ENCODE measurements at regions not wholly inside any gene's neighbourhood (a gene's known extent, or its start where the extent isn't known, plus 50 kb on each side); places are given as distances from the start of the nearest gene placed in this dataset.

DNA sequence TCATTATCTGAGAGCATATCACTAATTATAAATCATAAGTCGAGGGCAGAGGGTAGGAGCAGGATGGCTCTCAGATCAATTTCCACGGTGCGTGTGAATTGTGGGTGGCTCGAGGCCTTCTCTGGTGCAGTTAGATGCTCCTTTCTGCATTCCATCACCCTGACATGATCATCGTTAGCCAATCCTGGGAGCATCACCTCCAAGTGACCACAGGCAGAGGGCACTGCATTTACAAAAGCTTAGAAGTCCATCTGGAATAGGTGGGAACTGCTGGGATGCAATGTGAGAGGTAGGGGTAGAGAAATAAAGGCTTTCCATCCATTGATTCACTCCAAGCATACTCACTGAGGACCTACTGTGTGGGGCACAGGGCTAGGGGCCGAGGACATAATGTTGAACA is 538.2 kb upstream of the TBX3 start:
- Histone ChIP-seq H3K27ac (no peak overlapping the region), H3K36me3 (ENCODE audit: low read depth) (no peaks in the 10 kb centered on the region), H3K4me1 (ENCODE audit: insufficient read depth) (peaks cover 15% of the 10 kb centered on the region), H3K9ac (no peak overlapping the region), H3F3A (ENCODE audit: insufficient read depth) (peaks cover 9% of the 10 kb centered on the region), H3K79me2 (ENCODE audit: insufficient read depth) (no peaks in the 10 kb centered on the region), H3K4me2 (ENCODE audit: unreplicated experiment) (no peak overlapping the region), H2AFZ (no peak overlapping the region), H3K9me3 (ENCODE audit: low read depth) (no peaks in the 10 kb centered on the region), H3K9me2 (ENCODE audit: insufficient read depth) (no peaks in the 10 kb centered on the region), H3K4me3 (no peak overlapping the region), H3K27me3 (replicated peaks; ENCODE audit: insufficient read depth) (no peaks in the 10 kb centered on the region), H4K20me1 (ENCODE audit: insufficient read depth) (no peaks in the 10 kb centered on the region)
- 86 to 92% methylated on average over 6 of the region's 6 CpGs for WGBS, 2 experiments (ENCODE audit: low coverage in 1 of 2, low lambda C conversion rate in 2 of 2, missing lambda C conversion rate in 2 of 2)
- TF ChIP-seq EZH2phosphoT487 (IDR thresholded peaks at IDR 0.05; ENCODE audit: insufficient read depth, low read depth): no peak
- TF ChIP-seq EZH2 (IDR thresholded peaks at IDR 0.05; ENCODE audit: insufficient read depth, poor library complexity, severe bottlenecking): no peak
- in situ Hi-C loops (cut with MboI): no loop called here
- DNase-seq: no peak

DNA sequence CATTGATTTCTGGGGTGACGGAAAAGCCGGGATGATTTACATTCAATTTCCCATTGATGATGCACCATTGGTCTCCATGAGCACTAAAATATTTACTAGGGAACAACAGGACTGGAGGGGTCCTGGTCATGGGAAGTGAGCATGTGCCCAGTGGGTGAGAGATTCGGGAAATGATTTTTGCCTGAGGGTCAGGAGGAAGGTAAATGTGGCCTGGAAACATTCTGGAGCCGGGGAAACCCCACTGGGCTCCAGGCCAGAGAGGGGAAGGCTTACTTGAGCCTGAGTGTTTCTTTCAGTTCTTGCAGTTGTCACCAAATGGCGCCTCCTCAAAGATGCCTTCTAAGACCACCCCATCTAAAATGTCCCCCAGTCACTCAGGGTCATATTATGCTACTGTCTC is 532.3 kb upstream of the TBX3 start:
- H3K27me3 ChIP-seq (replicated peaks; ENCODE audit: insufficient read depth): no peaks in the 10 kb centered on the region
- no peaks in the 10 kb centered on the region for H3K9me2 ChIP-seq (ENCODE audit: insufficient read depth)
- H3F3A ChIP-seq (ENCODE audit: insufficient read depth): no peaks in the 10 kb centered on the region
- H3K4me2 ChIP-seq (ENCODE audit: unreplicated experiment): no peak overlapping the region
- no peaks in the 10 kb centered on the region for H3K36me3 ChIP-seq (ENCODE audit: low read depth)
- TF ChIP-seq EZH2phosphoT487 (IDR thresholded peaks at IDR 0.05; ENCODE audit: insufficient read depth, low read depth) (no peak), EZH2 (IDR thresholded peaks at IDR 0.05; ENCODE audit: insufficient read depth, poor library complexity, severe bottlenecking) (no peak)
- no peak overlapping the region for H2AFZ ChIP-seq
- no peaks in the 10 kb centered on the region for H3K4me1 ChIP-seq (ENCODE audit: insufficient read depth)
- in situ Hi-C loops (cut with MboI): no loop called here
- H3K79me2 ChIP-seq (ENCODE audit: insufficient read depth): no peaks in the 10 kb centered on the region
- no peaks in the 10 kb centered on the region for H4K20me1 ChIP-seq (ENCODE audit: insufficient read depth)
- no peaks in the 10 kb centered on the region for H3K9me3 ChIP-seq (ENCODE audit: low read depth)
- no peak overlapping the region for H3K27ac ChIP-seq
- no peak overlapping the region for H3K4me3 ChIP-seq
- H3K9ac ChIP-seq: no peak overlapping the region
- WGBS, 2 experiments (ENCODE audit: low coverage in 1 of 2, low lambda C conversion rate in 2 of 2, missing lambda C conversion rate in 2 of 2): 91 to 92% methylated on average over 5 of the region's 5 CpGs
- DNase-seq: no peak

GRCh38 chr12:115215544-115215943 is 531.6 kb upstream of the TBX3 start:
- TF ChIP-seq EZH2 (IDR thresholded peaks at IDR 0.05; ENCODE audit: insufficient read depth, poor library complexity, severe bottlenecking): no peak
- TF ChIP-seq EZH2phosphoT487 (IDR thresholded peaks at IDR 0.05; ENCODE audit: insufficient read depth, low read depth): no peak
- in situ Hi-C loops (cut with MboI): no loop called here
- H3K9ac ChIP-seq: no peak overlapping the region
- H3K27ac ChIP-seq: no peak overlapping the region
- H4K20me1 ChIP-seq (ENCODE audit: insufficient read depth): no peaks in the 10 kb centered on the region
- H3K79me2 ChIP-seq (ENCODE audit: insufficient read depth): no peaks in the 10 kb centered on the region
- no peaks in the 10 kb centered on the region for H3K9me2 ChIP-seq (ENCODE audit: insufficient read depth)
- H3K36me3 ChIP-seq (ENCODE audit: low read depth): no peaks in the 10 kb centered on the region
- 73% methylated on average over 3 of the region's 3 CpGs for WGBS, 2 experiments (ENCODE audit: low coverage in 1 of 2, low lambda C conversion rate in 2 of 2, missing lambda C conversion rate in 2 of 2)
- H3K9me3 ChIP-seq (ENCODE audit: low read depth): no peaks in the 10 kb centered on the region
- no peak overlapping the region for H3K4me3 ChIP-seq
- H3K27me3 ChIP-seq (replicated peaks; ENCODE audit: insufficient read depth): no peaks in the 10 kb centered on the region
- no peak overlapping the region for H2AFZ ChIP-seq
- H3K4me2 ChIP-seq (ENCODE audit: unreplicated experiment): no peak overlapping the region
- no peaks in the 10 kb centered on the region for H3K4me1 ChIP-seq (ENCODE audit: insufficient read depth)
- H3F3A ChIP-seq (ENCODE audit: insufficient read depth): no peaks in the 10 kb centered on the region
- DNase-seq: no peak

GRCh38 chr12:115213538-115214016 is 529.6 kb upstream of the TBX3 start:
- Histone ChIP-seq H3K4me3 (no peak overlapping the region), H2AFZ (no peak overlapping the region), H3K36me3 (ENCODE audit: low read depth) (no peaks in the 10 kb centered on the region), H3K9me3 (ENCODE audit: low read depth) (no peaks in the 10 kb centered on the region), H3F3A (ENCODE audit: insufficient read depth) (no peaks in the 10 kb centered on the region), H3K4me1 (ENCODE audit: insufficient read depth) (no peaks in the 10 kb centered on the region), H3K27me3 (replicated peaks; ENCODE audit: insufficient read depth) (no peaks in the 10 kb centered on the region), H3K79me2 (ENCODE audit: insufficient read depth) (no peaks in the 10 kb centered on the region), H3K27ac (no peak overlapping the region), H3K4me2 (ENCODE audit: unreplicated experiment) (no peak overlapping the region), H4K20me1 (ENCODE audit: insufficient read depth) (no peaks in the 10 kb centered on the region), H3K9ac (no peak overlapping the region), H3K9me2 (ENCODE audit: insufficient read depth) (no peaks in the 10 kb centered on the region)
- no peak for DNase-seq
- in situ Hi-C loops (cut with MboI): no loop called here
- 83 to 84% methylated on average over 6 of the region's 6 CpGs for whole genome bisulfite sequencing, 2 experiments (ENCODE audit: low coverage in 1 of 2, low lambda C conversion rate in 2 of 2, missing lambda C conversion rate in 2 of 2)
- no peak for TF ChIP-seq EZH2phosphoT487 (IDR thresholded peaks at IDR 0.05; ENCODE audit: insufficient read depth, low read depth)

DNA sequence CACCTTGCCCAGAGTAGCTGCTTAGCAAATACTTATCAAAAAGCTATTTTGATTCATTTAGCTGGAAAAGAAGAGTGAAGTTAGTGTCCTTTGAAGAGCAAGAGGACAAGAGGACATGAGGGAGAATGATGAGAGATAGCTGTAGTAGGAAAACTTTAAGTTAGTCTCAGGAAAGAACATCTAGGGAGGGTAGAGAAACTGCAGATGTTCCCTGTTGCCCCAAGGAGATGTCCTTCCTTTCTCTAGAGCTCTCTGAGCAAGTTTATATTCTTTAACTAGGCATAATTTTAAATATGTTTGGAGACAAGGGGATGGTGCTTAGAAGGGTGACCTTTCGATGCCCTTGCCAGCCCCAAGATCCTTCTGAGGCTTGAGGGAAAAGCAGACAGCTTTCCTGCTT is 529.1 kb upstream of the TBX3 start:
- no peaks in the 10 kb centered on the region for H3K79me2 ChIP-seq (ENCODE audit: insufficient read depth)
- H3K4me2 ChIP-seq (ENCODE audit: unreplicated experiment): no peak overlapping the region
- no peaks in the 10 kb centered on the region for H4K20me1 ChIP-seq (ENCODE audit: insufficient read depth)
- WGBS, 2 experiments (ENCODE audit: low coverage in 1 of 2, low lambda C conversion rate in 2 of 2, missing lambda C conversion rate in 2 of 2): 100% methylated on average over 1 of the region's 1 CpG
- in situ Hi-C loops (cut with MboI): no loop called here
- no peak overlapping the region for H3K27ac ChIP-seq
- DNase-seq: no peak
- no peak overlapping the region for H3K4me3 ChIP-seq
- H3K9me2 ChIP-seq (ENCODE audit: insufficient read depth): no peaks in the 10 kb centered on the region
- H3K9ac ChIP-seq: no peak overlapping the region
- no peaks in the 10 kb centered on the region for H3F3A ChIP-seq (ENCODE audit: insufficient read depth)
- no peaks in the 10 kb centered on the region for H3K9me3 ChIP-seq (ENCODE audit: low read depth)
- no peaks in the 10 kb centered on the region for H3K4me1 ChIP-seq (ENCODE audit: insufficient read depth)
- H2AFZ ChIP-seq: no peak overlapping the region
- no peaks in the 10 kb centered on the region for H3K36me3 ChIP-seq (ENCODE audit: low read depth)
- TF ChIP-seq EZH2 (IDR thresholded peaks at IDR 0.05; ENCODE audit: insufficient read depth, poor library complexity, severe bottlenecking) (no peak), EZH2phosphoT487 (IDR thresholded peaks at IDR 0.05; ENCODE audit: insufficient read depth, low read depth) (no peak)
- H3K27me3 ChIP-seq (replicated peaks; ENCODE audit: insufficient read depth): no peaks in the 10 kb centered on the region

Measured in GM23248 (cell line).